ENCODE measurements at regions not wholly inside any gene's neighbourhood (a gene's known extent, or its start where the extent isn't known, plus 50 kb on each side); places are given as distances from the start of the nearest gene placed in this dataset.

- no peak for DNase-seq (ENCODE audit: low read depth in 3 of 3)
These were observed 62.6 kb upstream of the PRR20G start for GRCh38 chr3:127350172-127351050.

- DNase-seq (ENCODE audit: low read depth in 3 of 3), result no peak
These were observed 61.8 kb upstream of the PRR20G start for GRCh38 chr3:127349501-127350171.

GRCh38 chr3:127342735-127343134 lies 54.9 kb upstream of the PRR20G start:
- no peak for DNase-seq (ENCODE audit: low read depth in 3 of 3)

GRCh38 chr3:127339928-127340861 lies 52.3 kb upstream of the PRR20G start:
- no peak for DNase-seq (ENCODE audit: low read depth in 3 of 3)

- DNase-seq (ENCODE audit: low read depth in 3 of 3), result no peak
These were observed 51.2 kb upstream of the PRR20G start for GRCh38 chr3:127339016-127339415.

GRCh38 chr3:127337911-127338531 lies 50.2 kb upstream of the PRR20G start:
- no peak for DNase-seq (ENCODE audit: low read depth in 3 of 3)
